Panc1 (cell line): ENCODE measurements at regions not wholly inside any gene's neighbourhood (a gene's known extent, or its start where the extent isn't known, plus 50 kb on each side); places are given as distances from the start of the nearest gene placed in this dataset.
"Not testable (repeated sequence)": the region's sequence is repeated elsewhere in the genome, so short reads cannot be mapped to it uniquely, and the experiment has no call there.

Source experiments
- ATAC-seq: fragments of 200-7000 bp; cut with Tn5 transposase; 2 replicates; pipeline ENCODE4 v1.9.1; 2020; ENCODE audit warnings: mild to moderate bottlenecking, moderate library complexity
- BruUV-seq: library from RNA; stranded (reverse); fragments of 400-500 nt; replicated peaks from 2 replicates; lab custom pipeline; 2021; lab: Mats Ljungman, UMichigan
- CTCF ChIA-PET: fragments of 300-600 bp; sonication (Branson Sonifier 250); formaldehyde crosslinking; loops from one replicate; lab custom pipeline; 2022; ENCODE audit warnings: antibody characterized with exemption; lab: Charles Lee
- POLR2A ChIA-PET: fragments of 300-600 bp; sonication (Branson Sonifier 250); formaldehyde crosslinking; loops from one replicate; lab custom pipeline; 2022; ENCODE audit warnings: antibody characterized with exemption; lab: Charles Lee
- DNase-seq: peaks from one replicate; pipeline ENCODE4 v3.0.0-alpha.2; 2010; ENCODE audit warnings: low read depth, low spot score
- H3K27ac ChIP-seq: 2 replicates; pipeline ENCODE4 v1.5.1; 2011; ENCODE audit warnings: mild to moderate bottlenecking, low read length, inconsistent platforms
- H3K27me3 ChIP-seq: fragments of 200-500 bp; sonication (Bioruptor generic); 2 replicates; pipeline ENCODE4 v1.6.0; 2014; ENCODE audit warnings: low read length, inconsistent platforms; ENCODE audit not compliant: control insufficient read depth, insufficient read depth
- H3K36me3 ChIP-seq: fragments of 200-500 bp; sonication (Bioruptor generic); 2 replicates; pipeline ENCODE4 v1.5.1; 2014; ENCODE audit warnings: inconsistent platforms, mild to moderate bottlenecking, low read length, moderate library complexity; ENCODE audit not compliant: control insufficient read depth, insufficient read depth
- H3K4me1 ChIP-seq: 2 replicates; pipeline ENCODE4 v1.5.1; 2011; ENCODE audit warnings: inconsistent platforms, mild to moderate bottlenecking, low read length, moderate library complexity; ENCODE audit not compliant: control insufficient read depth, insufficient read depth
- H3K4me3 ChIP-seq, 2 experiments: 2 replicates each; pipeline ENCODE4 v1.5.1; 2011 to 2012; ENCODE audit warnings: low read depth in 2 of 2, low read length in 2 of 2, mild to moderate bottlenecking in 2 of 2, inconsistent platforms in 1 of 2, moderate library complexity in 1 of 2
- H3K9me3 ChIP-seq: fragments of 200-500 bp; sonication (Bioruptor generic); 2 replicates; pipeline ENCODE4 v1.5.1; 2014; ENCODE audit warnings: low read depth, mild to moderate bottlenecking, inconsistent platforms, low read length, moderate library complexity; ENCODE audit not compliant: control insufficient read depth, insufficient read depth
- CTCF ChIP-seq: fragments of 450-650 bp; IDR thresholded peaks from 2 replicates; pipeline ENCODE4 v1.5.1; 2017; ENCODE audit warnings: mild to moderate bottlenecking
- POLR2AphosphoS5 ChIP-seq: IDR thresholded peaks from 2 replicates; pipeline ENCODE4 v1.6.1; 2012; ENCODE audit warnings: mild to moderate bottlenecking, low read depth, low read length, moderate library complexity
- REST ChIP-seq, 2 experiments: IDR thresholded peaks; 2 replicates each; pipeline ENCODE4 v1.6.1; 2011 to 2012; ENCODE audit warnings: low read depth in 2 of 2, control low read depth in 1 of 2, low read length in 1 of 2, mild to moderate bottlenecking in 1 of 2, moderate library complexity in 1 of 2; ENCODE audit not compliant: insufficient read depth in 1 of 2
- SIN3A ChIP-seq: IDR thresholded peaks from 2 replicates; pipeline ENCODE4 v1.6.1; 2012; ENCODE audit warnings: low read depth, mild to moderate bottlenecking, low read length, moderate library complexity, borderline replicate concordance; ENCODE audit not compliant: insufficient read depth
- TCF7L2 ChIP-seq: IDR thresholded peaks from 2 replicates; pipeline ENCODE4 v1.6.1; 2011; ENCODE audit warnings: mild to moderate bottlenecking, low read depth, low read length, inconsistent platforms
- in situ Hi-C: cut with HindIII; loops from 2 replicates; pipeline ENCODE4 v1.10.0; 2016; ENCODE audit warnings: low sequenced_read_pairs, low pct_unique_long_range_greater_than_20kb
- intact Hi-C: fragments of 100-400 bp; cut with micrococcal nuclease; formaldehyde crosslinking; loops from one replicate; pipeline ENCODE4 v1.10.0; 2022; ENCODE audit not compliant: unreplicated experiment

GRCh38 chr3:110504901-110505300 lies 566.7 kb upstream of the NECTIN3 start:
- DNase-seq (no peak), ATAC-seq (no peak)
- no peaks in the 10 kb centered on the region for H3K9me3 ChIP-seq
- no peak for TF ChIP-seq SIN3A
- no peak for TF ChIP-seq POLR2AphosphoS5
- TF ChIP-seq TCF7L2, result no peak
- TF ChIP-seq CTCF, result no peak
- TF ChIP-seq REST (IDR thresholded peaks at IDR 0.05; ENCODE audit: insufficient read depth in 1 of 2, low read depth in 2 of 2, low read length in 1 of 2), result no peak
- ChIA-PET CTCF (no interaction called here), POLR2A (no interaction called here)
- H3K4me1 ChIP-seq, result no peaks in the 10 kb centered on the region
- H3K27me3 ChIP-seq, result no peaks in the 10 kb centered on the region
- H3K36me3 ChIP-seq, result no peaks in the 10 kb centered on the region
- BruUV-seq, result no TSS peak
- H3K27ac ChIP-seq, result no peak overlapping the region
- intact Hi-C loops (no loop called here), in situ Hi-C loops (no loop called here)
- no peak overlapping the region for H3K4me3 ChIP-seq

GRCh38 chr3:110506890-110507289 lies 564.7 kb upstream of the NECTIN3 start:
- intact Hi-C loops, result no loop called here
- DNase-seq (no peak), ATAC-seq (no peak)
- ChIA-PET CTCF (no interaction called here), POLR2A (no interaction called here)
- Histone ChIP-seq H3K9me3 (no peaks in the 10 kb centered on the region), H3K4me3 (no peak overlapping the region), H3K27me3 (no peaks in the 10 kb centered on the region), H3K4me1 (no peaks in the 10 kb centered on the region), H3K36me3 (no peaks in the 10 kb centered on the region), H3K27ac (no peak overlapping the region)
- TF ChIP-seq CTCF (no peak), POLR2AphosphoS5 (no peak), REST (IDR thresholded peaks at IDR 0.05; ENCODE audit: insufficient read depth in 1 of 2, low read depth in 2 of 2, low read length in 1 of 2) (no peak), SIN3A (no peak), TCF7L2 (no peak)
- in situ Hi-C loops, result no loop called here
- BruUV-seq, result no TSS peak

- DNase-seq, H3K9me3 ChIP-seq, H3K36me3 ChIP-seq, POLR2A ChIA-PET, BruUV-seq, H3K27ac ChIP-seq, intact Hi-C loops, H3K4me3 ChIP-seq, H3K4me1 ChIP-seq, ATAC-seq, H3K27me3 ChIP-seq, in situ Hi-C loops, CTCF ChIA-PET: not testable (repeated sequence)
Observed at GRCh38 chr3:110507570-110507969, 564.0 kb upstream of the NECTIN3 start.
